Left ventricle myocardium superior (tissue), 1 donor: ENCODE measurements at regions not wholly inside any gene's neighbourhood (a gene's known extent, or its start where the extent isn't known, plus 50 kb on each side); places are given as distances from the start of the nearest gene placed in this dataset.
A peak's percentile ranks its signal among the peaks of the same experiment; 100 is the strongest.

Experiments
- ATAC-seq: fragments of 200-7000 bp; cut with Tn5 transposase; one replicate; pipeline ENCODE4 v1.9.1; 2020; ENCODE audit warnings: mild to moderate bottlenecking, moderate library complexity
- DNase-seq: peaks from one replicate; pipeline ENCODE4 v3.0.0-alpha.2; 2020
- intact Hi-C: fragments of 100-400 bp; cut with micrococcal nuclease; formaldehyde crosslinking; loops from one replicate; pipeline ENCODE4 v1.11.0; 2022
- donor health status: DM: no; HTN: yes; CAD: no; lungs with severe emphysema.

DNA sequence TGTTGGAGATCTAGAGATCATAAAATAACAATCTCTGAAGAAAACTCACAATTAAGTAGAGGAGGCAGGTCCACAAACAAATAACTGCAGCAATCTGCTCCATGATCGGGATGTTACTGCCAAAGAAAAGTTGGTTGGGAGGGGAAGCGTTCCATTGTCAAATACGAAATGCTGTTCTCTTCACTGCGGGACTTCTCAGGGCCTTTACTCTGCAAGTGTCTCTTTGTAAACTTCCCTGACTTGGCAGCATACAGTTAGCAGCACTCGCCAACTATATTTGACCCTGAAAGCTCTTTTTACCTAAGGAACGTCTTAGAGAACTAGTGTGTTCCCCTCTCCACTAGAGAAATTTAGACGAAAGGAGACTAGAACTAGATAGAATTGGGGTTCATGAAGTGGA lies 780.7 kb upstream of the TBX3 start:
- intact Hi-C loops: no loop called here
- DNase-seq (no peak), ATAC-seq (no peak)

DNA sequence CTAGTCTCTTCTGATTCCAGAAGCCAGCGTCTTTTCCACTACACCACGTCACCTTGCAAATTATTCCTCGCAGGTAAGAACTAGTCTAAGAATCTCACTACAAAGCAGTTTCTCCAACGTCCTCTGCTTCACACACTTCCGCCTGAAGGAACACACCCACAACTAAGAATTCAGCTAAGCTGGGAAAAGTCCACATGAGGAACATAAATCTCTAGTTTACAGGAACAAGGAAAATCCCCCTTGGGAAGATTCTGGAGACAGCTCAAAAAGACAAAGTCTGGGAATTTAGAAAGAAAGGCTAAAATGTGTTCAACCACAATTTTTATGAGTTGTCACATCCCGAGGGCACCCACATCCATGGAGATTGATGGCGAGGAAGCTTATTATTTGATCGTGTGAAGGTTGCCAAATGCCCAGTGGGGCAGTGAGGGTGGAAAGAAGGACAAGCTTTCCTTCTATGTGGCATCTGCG lies 780.2 kb upstream of the TBX3 start:
- no peak for DNase-seq
- no peak for ATAC-seq
- intact Hi-C loops: no loop called here

DNA sequence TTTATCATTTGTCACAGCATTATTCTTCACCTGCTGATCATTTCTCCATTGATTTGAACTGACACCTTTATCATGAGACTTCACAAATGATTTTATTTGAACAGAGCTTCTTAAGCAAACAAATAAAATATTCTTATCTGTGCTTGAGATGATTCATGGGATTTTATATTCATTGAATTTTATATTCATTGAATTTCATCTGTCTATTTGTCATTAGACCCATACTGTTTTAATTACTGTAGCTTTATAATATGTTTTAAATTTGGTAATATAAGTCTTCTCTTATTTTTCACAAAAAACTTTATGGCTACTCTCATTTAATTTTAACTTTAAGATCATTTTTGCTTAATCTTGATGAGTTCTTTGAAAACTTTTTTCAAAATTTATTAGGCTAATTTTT lies 777.4 kb upstream of the TBX3 start:
- ATAC-seq (no peak), DNase-seq (no peak)
- intact Hi-C loops: no loop called here

DNA sequence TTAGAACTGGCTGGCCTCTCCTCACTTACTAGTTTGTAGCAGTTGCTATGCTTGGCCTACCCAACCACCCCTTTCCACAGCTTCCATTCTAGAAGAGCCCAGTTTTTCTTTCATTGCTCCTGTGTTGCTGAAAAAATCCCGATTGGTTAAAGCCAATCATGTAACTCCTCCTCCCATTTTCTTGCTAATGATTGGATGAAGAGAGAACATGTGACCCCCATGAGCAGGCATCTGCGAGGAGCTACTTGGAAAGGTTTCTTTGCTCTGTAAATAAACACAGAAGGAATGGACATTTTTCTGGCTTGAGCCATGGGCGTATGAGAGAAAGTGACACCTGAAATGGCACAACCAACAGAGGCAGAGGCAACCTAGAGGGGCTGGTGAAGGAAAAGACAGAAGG lies 773.8 kb upstream of the TBX3 start:
- intact Hi-C loops: no loop called here
- DNase-seq (no peak), ATAC-seq (no peak)

DNA sequence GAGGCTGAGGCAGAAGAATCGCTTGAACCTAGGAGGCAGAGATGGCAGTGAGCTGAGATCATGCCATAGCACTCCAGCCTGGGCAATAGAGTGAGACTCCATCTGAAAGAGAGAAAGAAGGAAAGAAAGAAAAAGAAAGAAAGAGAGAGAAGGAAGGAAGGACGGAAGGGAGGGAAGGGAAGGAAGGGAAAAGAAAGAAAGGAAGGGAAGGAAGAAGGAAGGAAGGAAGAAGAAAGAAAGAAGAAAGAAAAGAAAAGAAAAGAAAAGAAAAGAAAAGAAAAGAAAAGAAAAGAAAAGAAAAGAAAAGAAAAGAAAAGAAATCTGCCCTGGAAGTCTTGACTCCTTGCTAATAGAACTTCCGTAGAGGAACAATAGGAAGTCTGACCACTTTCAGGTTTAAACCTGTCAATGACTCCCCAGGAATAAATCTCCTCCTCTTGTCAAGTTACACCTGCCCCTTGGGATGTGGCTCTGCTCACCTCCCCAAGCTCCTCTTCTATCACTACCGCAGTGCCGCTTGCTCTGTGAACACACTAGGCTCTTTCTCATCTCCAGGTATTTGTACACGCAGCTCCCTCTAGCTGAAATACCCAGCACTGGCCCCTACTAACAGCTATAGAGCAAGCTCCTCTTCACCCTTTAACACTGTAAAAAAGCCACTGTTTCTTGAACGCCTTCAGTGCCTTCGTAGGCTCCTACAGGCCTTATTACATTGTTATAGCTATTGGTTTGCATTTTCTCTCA lies 773.1 kb upstream of the TBX3 start:
- ATAC-seq: no peak
- intact Hi-C loops: no loop called here
- DNase-seq: no peak

DNA sequence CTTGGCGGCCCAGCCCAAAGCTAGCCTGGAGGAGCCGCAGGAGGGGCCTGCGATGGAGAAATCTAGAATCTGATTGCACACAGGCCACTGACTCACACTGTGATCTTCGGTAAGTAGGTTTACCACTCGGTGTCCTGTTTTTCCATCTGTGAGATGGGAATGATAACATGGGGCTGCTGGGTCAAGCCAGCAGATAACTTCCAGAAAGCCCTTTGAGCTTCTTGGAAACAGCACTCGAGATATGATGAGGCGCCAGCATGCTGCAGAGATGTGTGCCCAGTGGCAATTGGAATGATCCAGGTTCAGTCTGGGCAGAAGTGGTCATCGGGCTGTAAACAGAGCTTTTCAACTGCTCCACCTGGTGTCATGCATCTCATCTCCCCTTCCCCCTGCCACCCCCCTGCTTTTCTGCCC lies 771.3 kb upstream of the TBX3 start:
- intact Hi-C loops: no loop called here
- ATAC-seq (peak; percentile 33), DNase-seq (no peak)

DNA sequence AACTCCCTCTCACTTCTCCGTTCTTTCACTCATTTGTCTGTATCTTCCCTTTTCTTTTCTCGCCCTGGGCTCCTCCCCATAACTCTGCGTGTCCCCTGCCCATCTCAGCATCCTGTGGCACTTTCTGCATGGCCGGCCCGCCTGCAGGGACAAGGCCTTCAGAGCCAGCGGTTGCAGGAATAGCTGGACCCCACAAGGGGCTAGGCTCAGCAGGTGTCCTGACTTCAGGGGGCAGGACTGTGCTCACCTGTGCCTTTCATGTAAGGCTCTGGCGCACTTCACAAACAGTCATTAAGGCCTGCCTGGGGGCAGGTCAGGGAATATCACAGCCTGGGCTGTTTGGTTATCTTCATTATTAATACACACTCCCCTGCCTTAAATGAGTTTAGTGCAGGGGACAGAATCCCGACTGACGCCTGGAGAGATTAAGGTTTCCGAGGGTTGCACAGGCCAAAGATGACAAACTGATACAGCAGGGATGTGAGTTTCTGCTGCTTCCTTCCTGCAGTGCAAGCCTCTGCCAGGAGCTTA lies 768.8 kb upstream of the TBX3 start:
- intact Hi-C loops: no loop called here

DNA sequence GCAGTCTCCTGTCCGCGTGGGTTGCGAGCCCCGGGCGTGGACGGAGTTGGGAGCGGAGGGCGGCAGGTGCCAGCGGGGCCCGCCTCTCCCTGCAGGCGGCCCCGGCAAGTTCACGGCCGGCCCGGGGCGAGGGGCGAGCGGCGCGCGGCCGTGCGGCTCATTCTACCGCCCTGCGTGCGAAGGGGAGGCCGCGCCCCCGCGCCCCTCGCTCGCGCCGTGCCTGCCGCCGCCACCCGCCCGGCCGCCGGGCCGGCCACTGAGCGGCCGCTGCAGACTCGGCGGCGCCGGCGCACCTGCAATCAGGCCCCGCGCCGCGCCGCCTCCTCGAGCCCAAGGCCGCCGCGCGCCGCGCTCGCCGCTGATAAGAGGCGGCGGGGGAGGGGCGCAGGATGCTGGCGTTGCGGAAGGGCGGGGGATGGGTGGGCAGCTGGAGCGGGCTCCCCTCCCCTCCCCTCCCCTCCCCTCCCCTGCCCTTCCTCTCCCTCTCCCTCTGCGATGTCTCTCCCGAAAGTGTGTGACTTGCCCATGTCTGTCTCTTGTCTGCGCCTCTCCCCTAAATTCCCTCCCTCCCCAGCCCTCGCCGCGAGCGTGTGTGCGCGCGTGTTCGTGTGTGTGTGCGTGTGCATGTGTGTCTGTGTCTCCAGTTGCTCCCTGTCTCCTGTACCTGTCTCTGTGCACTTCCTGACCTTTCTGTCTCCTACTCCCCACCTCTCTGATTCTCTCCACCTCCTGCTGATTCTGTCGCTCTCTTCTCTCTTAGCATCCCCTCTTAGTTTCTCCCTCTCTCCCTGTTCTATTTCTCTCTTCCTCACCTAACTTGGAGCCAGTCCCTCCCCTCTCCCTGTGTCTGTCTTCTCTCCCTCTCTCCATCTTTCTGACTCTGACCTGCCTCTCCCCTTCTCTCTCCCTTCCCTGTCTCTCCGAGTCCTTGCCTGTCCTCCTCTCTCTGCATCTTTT lies 768.1 kb upstream of the TBX3 start:
- ATAC-seq: peak; percentile 82

More for the DNA sequence above, 768.8 kb upstream of the TBX3 start:
- no peak for DNase-seq
- ATAC-seq: no peak

DNA sequence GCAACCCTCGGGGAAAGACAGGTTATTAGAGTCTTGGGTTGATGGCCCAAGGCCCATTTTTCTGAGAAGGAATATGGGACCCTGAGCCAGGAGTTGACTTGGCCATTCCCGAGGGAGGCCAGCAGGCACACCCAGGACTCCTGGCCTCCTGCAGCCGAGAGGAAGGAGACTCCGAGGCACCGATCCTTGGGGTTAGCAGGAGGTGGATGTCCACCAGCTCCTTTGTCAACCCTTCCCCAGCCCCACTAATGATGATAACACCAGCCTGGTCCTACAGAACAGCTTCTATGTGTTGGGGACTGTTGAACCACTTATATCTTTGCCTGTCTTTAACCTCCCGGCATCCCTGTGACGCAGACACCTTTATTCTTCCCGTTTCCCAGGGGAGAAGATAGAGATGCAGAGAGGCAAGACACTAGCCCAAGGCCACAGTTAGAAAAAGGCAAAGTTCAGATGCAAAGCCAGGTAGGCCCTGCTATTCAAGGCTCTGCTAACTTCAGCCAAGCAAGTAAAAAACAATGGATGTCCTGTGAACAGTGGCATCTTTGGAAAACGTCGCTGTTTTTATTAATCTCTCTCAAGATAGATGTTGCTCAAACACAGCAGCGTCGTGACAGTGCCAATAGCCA lies 767.3 kb upstream of the TBX3 start:
- no peak for DNase-seq
- ATAC-seq: peak; percentile 41
- intact Hi-C loops: no loop called here

More for the DNA sequence above, 768.1 kb upstream of the TBX3 start:
- intact Hi-C loops: no loop called here
- DNase-seq: peak; percentile 75

DNA sequence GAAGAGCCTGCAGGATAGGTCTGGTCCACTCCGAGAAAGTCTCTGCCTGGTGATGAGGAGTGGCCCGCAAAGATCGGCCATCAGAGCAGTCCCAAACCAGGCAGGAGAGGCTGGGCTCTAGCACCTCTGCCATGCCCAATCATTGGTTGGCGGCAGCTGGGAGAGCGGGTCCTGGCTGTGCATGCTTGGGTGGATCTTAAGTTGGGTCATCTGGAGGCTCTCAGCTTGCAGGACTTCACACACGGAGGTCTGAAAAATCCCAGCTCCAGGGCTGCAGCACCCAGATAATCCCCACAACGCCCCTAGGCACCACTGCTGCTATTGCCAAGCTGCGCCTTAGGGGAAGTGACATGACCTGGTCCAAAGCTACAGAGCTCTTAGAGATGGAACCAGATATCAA lies 766.7 kb upstream of the TBX3 start:
- ATAC-seq: no peak
- no peak for DNase-seq
- intact Hi-C loops: no loop called here

DNA sequence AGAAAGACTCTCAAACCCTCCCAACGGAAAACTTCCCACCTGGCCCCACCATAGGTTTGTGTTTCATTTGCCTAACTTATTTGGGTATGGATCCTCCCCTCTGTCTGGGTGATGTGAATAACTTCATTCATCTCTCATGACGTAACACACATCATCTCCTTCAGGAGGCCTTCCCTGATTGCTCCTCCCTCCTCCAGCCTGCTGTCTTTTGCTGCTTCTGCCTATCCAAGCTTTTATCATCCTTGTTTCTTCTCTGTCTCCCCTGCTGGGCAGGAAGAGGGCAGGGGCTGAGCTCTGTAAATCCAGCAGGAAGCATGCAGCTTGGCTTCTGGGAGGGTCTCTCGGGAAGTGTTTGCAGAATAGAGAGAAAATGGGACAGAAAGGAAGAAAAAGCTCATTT lies 766.0 kb upstream of the TBX3 start:
- intact Hi-C loops: no loop called here
- no peak for ATAC-seq

DNA sequence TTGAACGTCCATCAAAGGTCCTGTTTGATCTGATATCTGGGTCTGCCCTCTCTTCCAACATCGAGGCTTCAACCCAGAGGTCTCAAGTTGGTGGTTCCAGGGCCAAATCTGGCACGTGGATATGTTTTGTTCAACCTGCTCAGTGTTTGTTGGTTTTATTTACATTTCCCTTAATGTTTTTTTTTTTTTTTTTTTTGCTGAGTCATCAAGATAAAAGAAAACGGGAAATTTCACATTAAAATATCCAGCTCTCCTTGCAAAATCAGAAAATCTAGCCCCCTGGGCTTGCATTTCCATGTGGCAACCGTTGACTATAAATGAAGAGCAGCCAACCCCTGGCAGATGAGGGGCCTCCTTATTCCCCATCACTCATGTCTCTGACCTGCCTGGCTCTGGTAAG lies 765.6 kb upstream of the TBX3 start:
- intact Hi-C loops: no loop called here

More for the DNA sequence above, 766.0 kb upstream of the TBX3 start:
- DNase-seq: no peak

DNA sequence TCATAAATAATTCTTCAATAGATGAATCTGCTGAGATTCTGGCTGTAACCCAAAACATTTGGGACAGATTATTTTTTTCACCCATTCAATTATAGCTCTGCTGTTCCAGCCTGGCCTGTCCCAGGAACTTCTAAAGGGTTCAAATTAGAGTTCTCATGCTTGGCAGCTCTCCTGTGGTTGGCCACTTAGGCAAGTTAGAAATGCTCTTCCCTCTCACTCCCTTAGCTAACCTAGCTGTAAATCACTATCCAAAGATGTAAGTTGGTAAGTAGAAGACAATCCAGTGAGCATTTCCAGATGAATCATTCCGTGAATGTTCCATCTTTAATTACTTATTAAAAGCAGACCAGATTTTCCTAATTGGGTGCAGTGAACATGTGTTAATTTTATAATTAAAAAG lies 760.4 kb upstream of the TBX3 start:
- intact Hi-C loops: no loop called here
- no peak for DNase-seq
- no peak for ATAC-seq

More for the DNA sequence above, 765.6 kb upstream of the TBX3 start:
- DNase-seq (no peak), ATAC-seq (no peak)

DNA sequence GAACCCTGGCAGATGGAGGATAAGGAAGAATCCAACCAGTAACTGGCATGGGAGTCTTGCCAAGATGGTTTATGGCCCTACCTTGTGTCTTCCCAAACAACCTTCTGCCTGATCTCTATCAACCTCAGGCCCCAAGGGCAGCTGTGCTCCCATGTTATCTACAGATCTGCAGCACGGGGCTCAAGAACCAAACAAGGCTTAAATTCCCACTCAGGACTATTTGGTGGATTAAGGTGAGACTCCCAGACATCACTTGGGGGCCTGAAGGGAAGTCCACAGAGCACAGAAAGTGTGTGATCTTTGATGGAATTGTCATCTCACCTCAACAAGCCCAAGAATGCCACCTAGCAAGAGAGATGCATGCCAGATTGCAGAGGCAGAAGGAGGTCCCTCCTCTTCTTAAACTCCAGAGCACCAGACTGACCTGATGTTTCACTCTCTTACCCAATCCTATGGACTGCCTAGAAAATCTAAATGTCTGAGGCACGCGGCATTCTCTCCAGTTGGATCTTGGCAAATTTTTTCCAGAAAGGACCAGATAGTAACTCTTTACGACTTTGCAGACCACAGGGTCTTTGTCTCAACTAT lies 759.5 kb upstream of the TBX3 start:
- ATAC-seq: no peak
- intact Hi-C loops: no loop called here
- no peak for DNase-seq

DNA sequence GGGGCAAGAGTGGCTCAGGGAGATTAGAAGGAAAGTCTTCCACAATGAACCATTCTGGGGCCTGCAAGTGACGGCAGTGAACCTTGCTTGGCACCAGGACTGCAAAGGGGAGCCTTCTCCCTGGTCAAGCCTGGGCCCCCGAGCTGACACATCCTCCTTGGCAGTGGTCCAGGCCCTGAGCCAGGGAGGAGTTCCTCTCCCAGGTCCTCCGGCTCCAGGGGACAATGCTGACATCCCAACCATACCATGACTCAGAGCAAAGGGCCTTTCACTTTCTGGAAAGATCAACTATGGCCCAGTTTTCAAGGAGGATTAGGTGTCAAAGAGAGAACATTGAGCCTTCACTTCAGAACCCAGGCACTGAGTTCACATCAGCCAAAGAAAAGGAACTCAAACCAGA lies 756.5 kb upstream of the TBX3 start:
- intact Hi-C loops: no loop called here
- ATAC-seq (peak; percentile 33), DNase-seq (peak; percentile 57)

DNA sequence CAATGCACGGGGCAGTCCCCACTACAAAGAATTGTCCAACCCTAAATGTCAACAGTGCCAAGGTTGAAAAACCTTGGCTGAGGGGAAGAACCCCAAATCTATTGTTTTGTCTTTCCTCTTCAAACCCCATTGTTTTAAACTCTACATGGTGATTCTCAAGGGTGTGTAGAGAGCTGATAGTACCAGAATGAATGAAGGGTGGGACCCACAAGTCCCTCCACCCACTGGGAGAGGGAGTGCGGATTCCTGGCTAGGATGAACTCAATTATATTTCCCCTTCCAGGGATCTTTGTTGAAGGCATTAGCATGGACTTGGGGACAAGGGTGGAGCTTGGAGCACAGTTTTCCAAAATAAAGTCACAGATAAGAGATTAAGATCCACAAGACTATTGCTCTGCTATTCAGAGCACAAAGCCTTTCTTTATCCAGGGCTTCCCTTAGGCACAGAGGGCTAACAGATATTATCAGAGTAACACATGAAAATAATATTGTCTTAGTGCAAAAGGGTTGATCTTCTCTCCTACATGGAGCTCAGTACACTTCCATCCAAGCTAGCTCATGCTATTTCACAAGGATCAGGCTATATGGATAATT lies 755.1 kb upstream of the TBX3 start:
- DNase-seq: no peak
- intact Hi-C loops: no loop called here
- peak; percentile 68 for ATAC-seq

DNA sequence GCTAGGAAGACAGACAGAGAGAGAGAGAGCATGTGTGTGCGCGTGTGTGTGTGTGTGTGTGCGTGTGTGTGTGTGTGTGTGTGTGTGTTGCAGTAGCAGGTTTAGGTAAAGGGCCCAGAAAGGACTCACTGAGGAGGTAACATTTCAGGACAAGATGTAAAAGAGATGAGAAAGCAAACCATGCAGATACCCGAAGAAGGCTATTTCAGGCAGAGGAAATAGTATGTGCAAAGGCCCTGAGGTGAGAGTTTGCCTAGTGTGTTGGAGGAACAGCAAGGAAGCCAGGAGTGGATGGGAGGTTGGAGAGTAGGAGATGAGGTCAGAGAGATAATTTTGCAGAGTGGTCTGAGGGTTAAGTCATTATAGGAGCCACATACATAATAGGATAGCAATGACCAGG lies 754.3 kb upstream of the TBX3 start:
- intact Hi-C loops: no loop called here
- ATAC-seq (no peak), DNase-seq (no peak)

DNA sequence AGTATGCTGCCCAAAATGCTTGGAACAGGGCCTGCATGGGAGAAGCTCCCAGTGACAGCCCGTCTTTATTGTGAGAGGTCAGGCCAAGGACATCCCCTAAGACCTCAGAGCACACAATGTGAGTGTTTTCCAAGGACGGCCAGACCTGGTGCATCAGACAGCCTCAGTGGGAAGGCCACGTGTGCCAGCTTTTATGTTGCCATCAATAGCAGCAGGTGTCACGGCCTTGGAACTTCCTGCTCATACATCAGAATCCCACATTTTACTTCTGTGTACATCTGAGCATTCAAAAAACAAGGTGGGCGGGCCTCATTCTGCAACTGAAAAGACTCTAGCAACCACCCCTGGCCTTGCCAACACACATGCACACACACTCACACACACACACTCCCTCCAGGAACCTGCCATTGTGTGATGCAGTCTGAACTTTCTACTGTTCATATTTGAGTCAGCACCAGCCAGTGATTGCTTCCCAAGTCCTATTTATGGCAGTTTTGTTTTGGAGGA lies 753.1 kb upstream of the TBX3 start:
- DNase-seq (peak; percentile 34), ATAC-seq (peak; percentile 69)
- intact Hi-C loops: no loop called here
